Natural killer cell treated with Interleukin-12 subunit alpha and Interleukin-12 subunit beta and Interleukin-15 and Interleukin-18, amount 100 ng/mL, for 72 hours (primary cell): ENCODE measurements at regions not wholly inside any gene's neighbourhood (a gene's known extent, or its start where the extent isn't known, plus 50 kb on each side); places are given as distances from the start of the nearest gene placed in this dataset.
"Not testable (repeated sequence)": the region's sequence is repeated elsewhere in the genome, so short reads cannot be mapped to it uniquely, and the experiment has no call there.

Experiments
- ATAC-seq, 2 donors: fragments of 150-1000 bp; cut with Tn5 transposase in 1 of 2; sonication (Bioruptor Pico), chemical (Tn5 transposase) in 1 of 2; 2 replicates each; pipeline ENCODE4 v1.10.0; 2021
- DNase-seq: peaks from one replicate; pipeline ENCODE4 v3.0.0; 2022; ENCODE audit warnings: low spot score
- H3K27ac Mint-ChIP-seq, 2 donors: 1 replicate in 1 of 2; 2 replicates in 1 of 2; pipeline ENCODE4 v1.8.0; 2022; ENCODE audit warnings: mixed read lengths in 2 of 2, mild to moderate bottlenecking in 1 of 2, moderate library complexity in 1 of 2
- H3K27me3 Mint-ChIP-seq, 2 donors: 1 replicate in 1 of 2; 2 replicates in 1 of 2; pipeline ENCODE4 v1.8.0; 2022; ENCODE audit warnings: mixed read lengths in 2 of 2
- H3K36me3 Mint-ChIP-seq: one replicate; pipeline ENCODE4 v1.8.0; 2022; ENCODE audit warnings: mixed read lengths
- H3K4me1 Mint-ChIP-seq, 2 donors: 1 replicate in 1 of 2; 2 replicates in 1 of 2; pipeline ENCODE4 v1.8.0; 2022; ENCODE audit warnings: low read depth in 2 of 2, mixed read lengths in 2 of 2, mild to moderate bottlenecking in 1 of 2
- H3K4me3 Mint-ChIP-seq: one replicate; pipeline ENCODE4 v1.8.0; 2022; ENCODE audit warnings: mixed read lengths
- H3K9me3 Mint-ChIP-seq: 2 replicates; pipeline ENCODE4 v1.8.0; 2022; ENCODE audit warnings: mixed read lengths

DNA sequence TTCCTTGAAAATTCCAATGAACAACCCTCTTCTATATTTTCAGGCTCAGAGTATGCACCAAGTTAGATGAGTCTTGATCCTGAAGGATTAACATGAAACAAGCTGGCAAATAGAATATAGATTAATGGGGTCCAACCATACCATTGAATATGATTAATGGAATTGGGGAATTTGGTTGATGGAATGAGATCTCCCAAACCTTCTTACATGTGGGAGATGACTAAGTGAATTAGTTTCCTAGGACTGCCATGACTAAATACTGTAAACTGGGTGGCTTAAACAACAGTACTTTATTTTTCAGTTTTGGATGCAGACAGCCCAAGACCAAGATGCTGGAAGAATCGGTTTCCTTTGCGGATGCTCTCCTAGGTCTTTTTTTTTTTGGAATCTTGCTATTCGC is 347.0 kb downstream of the QKI start:
- no peak overlapping the region for H3K4me3 Mint-ChIP-seq
- peaks cover 6% of the 10 kb centered on the region for H3K36me3 Mint-ChIP-seq
- peaks cover 4% of the 10 kb centered on the region for H3K9me3 Mint-ChIP-seq
- peaks cover 13 to 22% of the 10 kb centered on the region in 2 donors for H3K4me1 Mint-ChIP-seq
- peaks cover 6 to 7% of the 10 kb centered on the region in 2 donors for H3K27me3 Mint-ChIP-seq
- H3K27ac Mint-ChIP-seq, result no peak overlapping the region
- DNase-seq (no peak), ATAC-seq (no peak)

DNA sequence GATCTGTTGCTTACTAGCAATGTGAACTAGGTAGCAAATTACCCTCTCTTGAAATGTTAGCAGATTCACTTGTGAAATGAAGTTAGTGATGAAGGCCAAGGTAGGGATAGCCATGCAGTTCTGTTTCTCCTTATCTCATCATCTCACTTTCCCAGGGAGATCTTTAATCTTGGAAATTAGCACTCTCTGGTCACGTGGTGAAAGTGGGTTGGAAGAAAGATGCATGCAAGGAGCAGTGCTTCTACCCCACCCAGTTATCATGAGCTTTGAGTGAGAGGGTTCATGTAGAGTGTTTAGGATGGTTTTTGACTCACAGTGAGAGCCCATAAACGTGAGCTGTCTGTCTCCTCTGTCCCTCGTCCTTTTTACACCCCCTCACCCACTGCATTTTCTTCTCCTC is 346.3 kb downstream of the QKI start:
- Mint-ChIP-seq H3K27me3 (peaks cover 6 to 7% of the 10 kb centered on the region in 2 donors), H3K9me3 (peaks cover 4% of the 10 kb centered on the region), H3K4me3 (no peak overlapping the region), H3K4me1 (peaks cover 9 to 24% of the 10 kb centered on the region in 2 donors), H3K27ac (no peak overlapping the region), H3K36me3 (peaks cover 6% of the 10 kb centered on the region)
- no peak for DNase-seq
- no peak for ATAC-seq

DNA sequence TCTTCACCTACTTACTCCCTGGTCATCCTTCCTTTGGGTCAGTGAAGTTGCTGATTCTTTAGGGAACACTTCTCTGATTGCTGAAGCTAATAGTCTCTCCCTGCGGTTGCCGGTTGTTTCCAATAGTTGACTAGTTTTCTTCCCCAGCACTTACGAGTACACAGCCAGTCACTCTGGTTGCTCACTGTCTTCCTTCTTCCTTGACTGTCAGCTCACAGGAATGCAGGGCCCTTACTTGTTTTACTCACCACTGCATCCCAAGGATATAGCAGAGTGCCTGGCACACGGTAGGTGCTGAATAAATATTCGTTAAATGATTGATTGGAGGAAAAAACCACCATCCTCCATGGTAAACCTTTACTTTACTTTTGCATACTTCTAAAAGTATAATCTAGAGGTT is 345.0 kb downstream of the QKI start:
- Mint-ChIP-seq H3K4me3 (no peak overlapping the region), H3K9me3 (peaks cover 7% of the 10 kb centered on the region), H3K27me3 (peaks cover 6 to 7% of the 10 kb centered on the region in 2 donors), H3K4me1 (peaks cover 12 to 23% of the 10 kb centered on the region in 2 donors), H3K27ac (no peak overlapping the region), H3K36me3 (peaks cover 14% of the 10 kb centered on the region)
- ATAC-seq (no peak), DNase-seq (no peak)

DNA sequence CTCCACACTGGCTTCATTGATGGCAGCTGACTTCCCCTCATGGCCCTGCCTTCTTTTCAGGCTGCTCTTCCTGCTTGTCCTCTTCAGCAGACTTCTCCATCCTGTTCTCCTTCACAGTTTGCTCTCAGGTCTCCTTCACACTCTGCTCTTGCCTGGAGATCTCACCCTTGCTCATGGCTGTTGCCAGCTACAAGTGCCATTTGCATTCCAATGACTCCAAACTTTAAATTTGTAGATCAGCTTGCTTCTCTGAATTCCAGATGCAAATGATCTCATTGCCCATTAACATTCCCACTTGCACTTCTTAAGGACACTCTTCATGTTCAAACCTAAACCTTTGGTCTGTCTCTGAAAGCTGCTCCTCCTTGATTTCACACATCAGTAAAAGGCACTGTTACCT is 343.0 kb downstream of the QKI start:
- Mint-ChIP-seq H3K27ac (no peak overlapping the region), H3K9me3 (peaks cover 9% of the 10 kb centered on the region), H3K27me3 (peaks cover 5 to 6% of the 10 kb centered on the region in 2 donors), H3K4me1 (peaks cover 18 to 25% of the 10 kb centered on the region in 2 donors), H3K36me3 (peaks cover 16% of the 10 kb centered on the region), H3K4me3 (no peak overlapping the region)
- no peak for ATAC-seq
- DNase-seq, result no peak

DNA sequence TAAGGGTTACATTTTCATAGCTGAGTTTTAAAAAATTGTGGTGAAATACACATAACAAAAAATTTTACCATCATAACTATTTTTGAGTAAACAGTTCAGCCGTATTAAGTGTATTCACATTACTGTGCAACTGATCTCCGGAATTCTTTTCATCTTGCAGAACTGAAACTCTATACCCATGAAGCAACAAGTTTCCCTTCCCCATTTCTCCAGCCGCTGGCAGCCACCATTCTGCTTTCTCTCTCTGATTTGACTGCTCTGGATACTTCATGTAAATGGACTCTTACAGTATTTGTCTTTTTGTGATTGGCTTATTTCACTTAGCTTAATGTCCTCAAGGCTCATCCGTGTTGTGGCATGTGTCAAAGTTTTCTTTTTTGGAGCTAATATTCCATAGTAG is 341.6 kb downstream of the QKI start:
- Mint-ChIP-seq H3K36me3 (peaks cover 20% of the 10 kb centered on the region), H3K27me3 (peaks cover 5 to 6% of the 10 kb centered on the region in 2 donors), H3K27ac (no peak overlapping the region), H3K9me3 (peaks cover 13% of the 10 kb centered on the region), H3K4me3 (no peak overlapping the region), H3K4me1 (peaks cover 30 to 37% of the 10 kb centered on the region in 2 donors)
- DNase-seq (no peak), ATAC-seq (no peak)

DNA sequence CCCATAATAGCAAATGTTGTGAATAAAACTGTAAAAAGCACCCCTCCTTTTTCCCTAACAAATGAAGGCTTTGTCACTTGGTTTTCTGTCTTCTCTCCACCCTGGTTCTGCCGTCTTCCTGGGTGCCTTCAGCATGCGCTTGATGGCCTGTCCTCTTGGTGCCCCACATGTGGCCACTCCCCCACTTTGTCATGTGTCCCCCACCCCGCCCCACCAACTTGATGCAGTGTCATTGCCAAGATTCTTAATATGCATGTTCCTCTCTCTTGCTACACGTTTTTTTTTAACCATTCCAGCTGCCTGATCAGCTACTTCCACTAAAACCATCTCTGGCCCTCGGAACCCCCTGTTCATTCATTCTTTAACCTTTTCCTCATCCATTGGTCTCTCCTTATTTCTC is 340.3 kb downstream of the QKI start:
- H3K4me1 Mint-ChIP-seq, result peaks cover 42 to 49% of the 10 kb centered on the region in 2 donors
- H3K27me3 Mint-ChIP-seq, result peaks cover 2 to 6% of the 10 kb centered on the region in 2 donors
- peaks cover 20% of the 10 kb centered on the region for H3K36me3 Mint-ChIP-seq
- DNase-seq (no peak), ATAC-seq (no peak)
- H3K4me3 Mint-ChIP-seq, result no peak overlapping the region
- H3K9me3 Mint-ChIP-seq, result peaks cover 13% of the 10 kb centered on the region
- H3K27ac Mint-ChIP-seq, result no peak overlapping the region

DNA sequence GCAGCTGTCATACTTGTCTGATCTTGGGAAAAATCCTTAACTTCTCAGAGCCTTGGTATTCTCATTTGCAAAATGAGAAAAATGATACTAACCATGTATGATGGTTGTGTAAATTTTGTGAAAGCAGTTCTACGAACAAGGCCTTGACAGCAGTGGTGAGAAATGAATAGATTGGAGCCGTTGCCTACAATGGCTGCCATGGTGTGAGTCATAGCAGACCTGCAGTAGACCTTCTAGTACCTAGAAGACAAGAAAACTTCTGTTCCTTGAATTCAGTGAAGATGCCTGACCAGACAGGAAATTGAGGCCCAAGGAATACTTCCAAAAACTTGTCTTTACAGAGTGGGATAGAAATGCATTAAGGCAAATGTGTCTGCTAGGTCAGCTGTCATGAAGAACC is 338.9 kb downstream of the QKI start:
- Mint-ChIP-seq H3K4me1 (peaks cover 42 to 46% of the 10 kb centered on the region in 2 donors), H3K36me3 (peaks cover 20% of the 10 kb centered on the region), H3K27me3 (peaks cover 1 to 6% of the 10 kb centered on the region in 2 donors), H3K4me3 (no peak overlapping the region), H3K27ac (peak overlapping the region in 1 of 2 donors; percentile 34), H3K9me3 (peaks cover 13% of the 10 kb centered on the region)
- ATAC-seq (peak; percentile 60 to 63), DNase-seq (no peak)

DNA sequence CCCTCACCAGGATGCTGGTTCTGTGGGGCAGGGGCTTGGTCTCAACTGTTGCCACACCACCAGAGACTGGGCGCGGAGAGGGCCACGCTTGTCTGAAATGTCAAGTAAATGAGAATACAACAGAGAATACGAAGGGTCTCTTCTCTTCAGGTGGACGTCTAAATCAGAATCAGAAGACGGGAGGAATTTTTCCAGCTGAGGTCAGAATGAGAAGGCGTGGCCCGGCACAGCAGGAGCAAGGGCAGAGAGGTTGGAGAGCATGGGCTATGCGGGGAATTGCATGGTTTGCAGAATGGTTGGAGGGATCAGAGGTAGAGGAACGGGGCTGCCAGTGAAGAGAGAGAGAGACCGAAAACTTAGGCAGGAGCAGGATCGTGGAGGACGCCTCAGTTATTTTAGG is 337.9 kb downstream of the QKI start:
- Mint-ChIP-seq H3K4me3 (peak overlapping the region; percentile 45), H3K27ac (peak overlapping the region; percentile 34 to 47), H3K27me3 (peaks cover 0 to 2% of the 10 kb centered on the region in 2 donors), H3K4me1 (peaks cover 39 to 42% of the 10 kb centered on the region in 2 donors), H3K36me3 (peaks cover 15% of the 10 kb centered on the region), H3K9me3 (peaks cover 9% of the 10 kb centered on the region)
- no peak for DNase-seq
- ATAC-seq, result no peak

DNA sequence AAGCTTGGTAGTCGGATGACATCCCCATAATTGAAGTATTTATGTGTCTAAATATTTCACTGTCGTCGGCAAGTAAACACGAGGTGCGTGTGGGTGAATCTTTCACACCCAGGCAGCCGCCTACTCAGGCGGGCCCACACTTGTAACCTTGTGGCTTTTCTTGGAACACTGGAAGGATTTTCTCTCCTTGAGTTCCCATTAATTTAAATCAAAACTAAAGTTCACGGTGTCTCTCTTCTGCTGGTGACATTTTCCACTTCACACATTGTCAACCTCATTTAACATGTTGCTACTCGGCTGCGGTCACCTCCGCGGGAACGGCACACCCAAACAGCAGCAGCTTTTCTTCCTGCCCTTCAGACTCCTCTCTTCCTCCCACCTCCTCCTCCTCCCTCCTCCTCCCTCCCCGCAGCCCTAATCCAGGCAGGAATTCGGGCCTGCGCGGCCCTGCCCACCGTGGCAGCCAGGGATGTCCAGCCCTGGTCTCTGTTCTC is 336.6 kb downstream of the QKI start:
- H3K4me3 Mint-ChIP-seq, result peak overlapping the region; percentile 61
- peak; percentile 80 for DNase-seq
- peaks cover 14% of the 10 kb centered on the region for H3K36me3 Mint-ChIP-seq
- H3K27ac Mint-ChIP-seq, result peak overlapping the region; percentile 75 to 95
- no peaks in the 10 kb centered on the region for H3K27me3 Mint-ChIP-seq
- peaks cover 37 to 47% of the 10 kb centered on the region in 2 donors for H3K4me1 Mint-ChIP-seq
- H3K9me3 Mint-ChIP-seq, result peaks cover 9% of the 10 kb centered on the region
- ATAC-seq, result peak; percentile 81 to 85

DNA sequence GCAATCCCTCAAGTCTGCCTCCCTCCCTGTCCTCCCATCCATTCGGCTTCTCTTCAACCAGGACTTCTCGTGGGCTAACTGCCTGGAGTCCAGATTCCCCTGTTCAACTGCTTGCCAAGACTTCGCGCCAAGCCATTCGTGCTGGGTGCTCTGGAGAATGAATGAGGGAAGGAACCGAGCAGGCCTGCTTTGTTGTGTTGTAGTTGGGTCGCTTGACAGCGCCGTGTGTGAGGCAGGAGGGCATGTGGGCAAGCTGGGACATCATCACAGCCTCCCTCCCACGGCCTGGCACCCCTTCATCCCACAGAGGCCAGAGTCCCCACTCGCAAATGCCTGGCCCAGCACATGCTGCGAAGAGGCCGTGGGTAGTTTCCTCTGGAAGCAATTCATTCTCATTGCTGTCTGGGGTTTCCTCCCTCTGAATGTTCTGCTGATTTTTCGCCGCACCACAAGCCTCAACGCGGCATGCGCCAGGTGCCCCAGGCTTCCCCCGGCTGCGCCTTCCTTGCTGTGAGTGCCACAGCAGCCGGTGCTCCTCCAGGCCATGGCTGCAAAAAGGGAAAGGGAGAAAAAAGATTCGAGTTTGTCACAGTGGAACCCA is 336.0 kb downstream of the QKI start:
- DNase-seq (peak; percentile 76), ATAC-seq (peak; percentile 39 to 80)
- Mint-ChIP-seq H3K9me3 (peaks cover 9% of the 10 kb centered on the region), H3K4me1 (peaks cover 32 to 50% of the 10 kb centered on the region in 2 donors), H3K4me3 (peak overlapping the region; percentile 61), H3K27me3 (no peaks in the 10 kb centered on the region), H3K27ac (peak overlapping the region; percentile 75 to 95), H3K36me3 (peaks cover 13% of the 10 kb centered on the region)

DNA sequence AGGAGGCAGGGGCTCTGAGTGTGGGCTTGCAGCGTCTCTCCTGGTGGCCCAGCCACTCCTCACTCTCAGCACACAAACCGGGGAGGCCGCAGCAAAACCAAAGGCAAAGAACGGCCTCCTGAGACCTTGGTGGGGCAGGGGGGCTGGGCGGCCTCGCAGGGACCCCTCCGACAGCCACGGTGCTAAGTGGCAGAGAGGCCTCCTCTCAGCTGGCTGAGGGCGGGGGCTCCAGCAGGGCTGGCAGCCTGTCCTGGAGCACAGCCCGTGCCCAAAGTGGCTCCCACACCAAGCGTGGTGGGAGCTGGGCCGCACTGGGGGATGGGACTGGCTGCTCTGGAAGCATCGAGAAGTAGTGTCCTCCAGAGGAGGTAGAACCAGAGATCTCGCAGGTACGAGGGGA is 334.4 kb downstream of the QKI start:
- Mint-ChIP-seq H3K27ac (no peak overlapping the region), H3K36me3 (peaks cover 6% of the 10 kb centered on the region), H3K4me3 (no peak overlapping the region), H3K4me1 (peaks cover 32 to 45% of the 10 kb centered on the region in 2 donors), H3K9me3 (peaks cover 6% of the 10 kb centered on the region), H3K27me3 (no peaks in the 10 kb centered on the region)
- no peak for DNase-seq
- ATAC-seq, result no peak

DNA sequence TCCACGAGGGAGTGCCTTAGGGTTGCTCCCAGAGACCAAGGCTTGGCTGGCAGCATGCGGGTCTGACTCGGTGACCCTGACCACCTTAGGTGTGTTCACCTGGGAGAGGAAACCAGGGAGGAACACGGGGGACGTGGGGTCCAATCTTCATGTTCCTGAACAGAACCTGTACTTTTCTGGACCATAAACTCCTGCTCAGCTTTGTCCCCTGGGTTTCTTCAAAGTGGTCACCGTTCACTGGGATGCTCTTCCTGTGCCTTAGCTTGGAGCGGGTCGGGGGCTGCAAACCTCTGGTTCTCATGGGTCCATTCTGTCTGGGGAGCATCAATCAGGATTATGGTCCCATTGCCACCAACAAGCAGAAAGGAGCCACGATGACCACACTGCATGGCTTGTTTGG is 333.5 kb downstream of the QKI start:
- H3K4me1 Mint-ChIP-seq, result peaks cover 32 to 41% of the 10 kb centered on the region in 2 donors
- H3K36me3 Mint-ChIP-seq, result peaks cover 6% of the 10 kb centered on the region
- no peak overlapping the region for H3K4me3 Mint-ChIP-seq
- DNase-seq (no peak), ATAC-seq (no peak)
- peaks cover 6% of the 10 kb centered on the region for H3K9me3 Mint-ChIP-seq
- no peaks in the 10 kb centered on the region for H3K27me3 Mint-ChIP-seq
- H3K27ac Mint-ChIP-seq, result no peak overlapping the region

DNA sequence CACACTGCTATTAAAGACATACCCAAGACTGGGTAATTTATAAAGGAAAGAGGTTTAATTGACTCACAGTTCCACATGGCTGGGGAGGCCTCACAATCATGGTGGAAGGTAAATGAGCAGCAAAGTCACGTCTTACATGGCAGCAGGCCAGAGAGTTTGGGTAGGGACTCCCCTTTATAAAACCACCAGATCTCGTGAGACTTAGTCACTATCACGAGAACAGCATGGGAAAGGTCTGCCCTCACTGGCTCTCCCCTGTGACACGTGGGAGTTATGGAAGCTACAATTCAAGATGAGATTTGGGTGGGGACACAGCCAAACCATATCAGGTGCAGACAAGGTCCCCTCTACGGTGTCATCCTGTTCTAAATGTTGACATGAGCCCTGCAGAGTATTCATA is 332.5 kb downstream of the QKI start:
- ATAC-seq, DNase-seq, H3K36me3 Mint-ChIP-seq, H3K27me3 Mint-ChIP-seq, H3K4me3 Mint-ChIP-seq, H3K9me3 Mint-ChIP-seq, H3K27ac Mint-ChIP-seq: not testable (repeated sequence)
- peaks cover 25 to 34% of the 10 kb centered on the region in 2 donors for H3K4me1 Mint-ChIP-seq

DNA sequence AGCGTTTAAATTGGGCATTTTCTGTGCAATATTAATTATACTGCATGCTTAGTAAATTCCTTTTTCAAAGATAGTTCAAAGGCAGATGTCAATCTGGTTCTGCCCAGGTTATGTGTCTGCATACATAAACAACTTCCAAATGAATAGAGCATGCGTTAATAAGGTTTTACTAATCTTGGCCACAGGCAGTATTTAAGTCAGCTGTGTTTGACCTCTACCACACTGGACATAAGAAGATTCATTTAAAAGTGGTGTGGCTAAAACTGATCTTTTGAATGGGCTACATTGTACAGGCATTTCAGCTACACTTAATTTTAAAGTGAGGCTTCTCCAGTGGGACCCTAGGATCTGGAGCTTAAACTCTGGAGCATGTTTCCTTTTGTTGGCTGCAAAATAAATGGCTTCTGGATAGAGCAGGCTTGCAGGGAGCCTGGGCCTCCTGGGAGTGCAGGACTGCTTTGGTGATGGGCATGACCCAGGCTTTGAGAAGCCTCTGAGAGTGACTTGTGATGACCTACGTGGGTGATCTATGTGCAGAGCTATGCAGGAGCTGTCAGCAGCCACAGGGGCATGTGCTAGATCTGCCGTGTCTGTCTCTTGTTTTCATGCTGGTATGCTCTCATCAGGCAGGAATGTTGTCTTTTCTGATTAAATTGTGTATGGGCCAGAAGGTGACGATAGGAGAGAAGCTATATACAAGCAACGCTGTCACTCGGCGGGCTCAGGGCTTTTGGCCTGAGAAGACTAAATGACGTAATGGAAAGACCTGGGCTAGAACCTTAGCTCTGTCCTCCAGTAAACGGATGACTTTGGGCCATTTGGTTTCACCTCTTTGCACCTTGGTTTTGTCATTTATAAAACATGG is 331.2 kb downstream of the QKI start:
- H3K27me3 Mint-ChIP-seq, result no peaks in the 10 kb centered on the region
- H3K4me3 Mint-ChIP-seq, result no peak overlapping the region
- no peaks in the 10 kb centered on the region for H3K36me3 Mint-ChIP-seq
- DNase-seq (no peak), ATAC-seq (no peak)
- peaks cover 15 to 24% of the 10 kb centered on the region in 2 donors for H3K4me1 Mint-ChIP-seq
- H3K27ac Mint-ChIP-seq, result no peak overlapping the region
- H3K9me3 Mint-ChIP-seq, result no peaks in the 10 kb centered on the region
